ENCODE measurements at regions not wholly inside any gene's neighbourhood (a gene's known extent, or its start where the extent isn't known, plus 50 kb on each side); places are given as distances from the start of the nearest gene placed in this dataset.

- peak in 1 of 2 donors; percentile 2 for DNase-seq
- Mint-ChIP-seq H3K27ac (no peak overlapping the region), H3K4me3 (no peak overlapping the region), H3K4me1 (ENCODE audit: low read depth) (peaks cover 6% of the 10 kb centered on the region), H3K9me3 (no peaks in the 10 kb centered on the region), H3K36me3 (ENCODE audit: insufficient read depth in 2 of 2) (no peaks in the 10 kb centered on the region), H3K27me3 (ENCODE audit: low read depth) (peaks cover 6% of the 10 kb centered on the region)
- peak; percentile 50 to 51 for ATAC-seq (replicated peaks in 1 of 2)
Measured at GRCh38 chr1:55816456-55817426, 601.6 kb upstream of the USP24 start.

- no peak for ATAC-seq (replicated peaks in 1 of 2)
- H3K27me3 Mint-ChIP-seq (ENCODE audit: low read depth): peaks cover 6% of the 10 kb centered on the region
- H3K9me3 Mint-ChIP-seq: no peaks in the 10 kb centered on the region
- no peak for DNase-seq
- H3K4me3 Mint-ChIP-seq: no peak overlapping the region
- peaks cover 6% of the 10 kb centered on the region for H3K4me1 Mint-ChIP-seq (ENCODE audit: low read depth)
- no peaks in the 10 kb centered on the region for H3K36me3 Mint-ChIP-seq (ENCODE audit: insufficient read depth in 2 of 2)
- H3K27ac Mint-ChIP-seq: no peak overlapping the region
Measured at GRCh38 chr1:55815745-55816455, 600.7 kb upstream of the USP24 start.

DNA sequence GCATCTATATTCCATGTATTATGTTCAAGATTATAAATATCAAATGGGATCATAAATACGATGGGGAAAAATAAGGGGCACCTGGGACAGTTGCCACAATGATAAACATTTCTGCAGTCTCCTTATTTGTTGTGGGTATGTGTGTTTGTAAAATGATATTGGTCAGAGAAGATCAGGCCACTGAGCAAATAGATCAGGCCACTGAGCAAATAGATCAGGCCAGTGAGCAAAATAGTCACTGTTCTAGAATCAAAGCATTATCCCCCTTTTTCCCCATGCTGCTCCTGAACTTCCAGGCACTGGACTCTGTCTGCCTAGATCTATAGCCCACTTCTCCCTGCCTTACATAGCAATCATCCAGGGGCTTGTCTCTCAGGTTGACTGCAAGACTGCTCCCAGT is 599.8 kb upstream of the USP24 start:
- ATAC-seq (replicated peaks in 1 of 2) (no peak), DNase-seq (no peak)
- H3K4me1 Mint-ChIP-seq (ENCODE audit: low read depth): peaks cover 6% of the 10 kb centered on the region

GRCh38 chr1:55813618-55814017 is 598.5 kb upstream of the USP24 start:
- Mint-ChIP-seq H3K27me3 (ENCODE audit: low read depth) (peaks cover 6% of the 10 kb centered on the region), H3K27ac (no peak overlapping the region), H3K4me3 (no peak overlapping the region), H3K4me1 (ENCODE audit: low read depth) (peaks cover 6% of the 10 kb centered on the region), H3K36me3 (ENCODE audit: insufficient read depth in 2 of 2) (no peaks in the 10 kb centered on the region), H3K9me3 (no peaks in the 10 kb centered on the region)
- DNase-seq: no peak
- ATAC-seq (replicated peaks in 1 of 2): no peak

More for the DNA sequence above, 599.8 kb upstream of the USP24 start:
- H3K9me3 Mint-ChIP-seq: no peaks in the 10 kb centered on the region
- H3K27me3 Mint-ChIP-seq (ENCODE audit: low read depth): peaks cover 6% of the 10 kb centered on the region
- H3K4me3 Mint-ChIP-seq: no peak overlapping the region
- no peaks in the 10 kb centered on the region for H3K36me3 Mint-ChIP-seq (ENCODE audit: insufficient read depth in 2 of 2)
- H3K27ac Mint-ChIP-seq: no peak overlapping the region

GRCh38 chr1:55812281-55812680 is 597.1 kb upstream of the USP24 start:
- DNase-seq (no peak), ATAC-seq (replicated peaks in 1 of 2) (no peak)
- H3K4me1 Mint-ChIP-seq (ENCODE audit: low read depth): peaks cover 6% of the 10 kb centered on the region
- peaks cover 0 to 3% of the 10 kb centered on the region in 2 donors for H3K9me3 Mint-ChIP-seq
- no peak overlapping the region for H3K27ac Mint-ChIP-seq
- peaks cover 6% of the 10 kb centered on the region for H3K27me3 Mint-ChIP-seq (ENCODE audit: low read depth)
- H3K36me3 Mint-ChIP-seq (ENCODE audit: insufficient read depth in 2 of 2): no peaks in the 10 kb centered on the region
- no peak overlapping the region for H3K4me3 Mint-ChIP-seq

GRCh38 chr1:55808263-55808662 is 593.1 kb upstream of the USP24 start:
- Mint-ChIP-seq H3K4me1 (ENCODE audit: low read depth) (no peaks in the 10 kb centered on the region), H3K9me3 (peaks cover 0 to 11% of the 10 kb centered on the region in 2 donors), H3K4me3 (no peak overlapping the region), H3K27me3 (ENCODE audit: low read depth) (peaks cover 10% of the 10 kb centered on the region), H3K36me3 (ENCODE audit: insufficient read depth in 2 of 2) (peaks cover 0 to 3% of the 10 kb centered on the region in 2 donors), H3K27ac (no peak overlapping the region)
- no peak for ATAC-seq (replicated peaks in 1 of 2)
- no peak for DNase-seq

GRCh38 chr1:55803429-55803828 is 588.3 kb upstream of the USP24 start:
- no peak for DNase-seq
- Mint-ChIP-seq H3K36me3 (ENCODE audit: insufficient read depth in 2 of 2) (peaks cover 0 to 3% of the 10 kb centered on the region in 2 donors), H3K4me3 (no peak overlapping the region), H3K4me1 (ENCODE audit: low read depth) (no peaks in the 10 kb centered on the region), H3K27ac (no peak overlapping the region), H3K27me3 (ENCODE audit: low read depth) (peaks cover 10% of the 10 kb centered on the region), H3K9me3 (peaks cover 2 to 11% of the 10 kb centered on the region in 2 donors)
- no peak for ATAC-seq (replicated peaks in 1 of 2)

GRCh38 chr1:55801481-55801880 is 586.3 kb upstream of the USP24 start:
- Mint-ChIP-seq H3K36me3 (ENCODE audit: insufficient read depth in 2 of 2) (peaks cover 0 to 3% of the 10 kb centered on the region in 2 donors), H3K9me3 (peaks cover 4 to 10% of the 10 kb centered on the region in 2 donors), H3K27me3 (ENCODE audit: low read depth) (peaks cover 10% of the 10 kb centered on the region), H3K4me1 (ENCODE audit: low read depth) (no peaks in the 10 kb centered on the region), H3K27ac (no peak overlapping the region), H3K4me3 (no peak overlapping the region)
- no peak for DNase-seq
- no peak for ATAC-seq (replicated peaks in 1 of 2)

- Mint-ChIP-seq H3K27me3 (ENCODE audit: low read depth) (peaks cover 2% of the 10 kb centered on the region), H3K36me3 (ENCODE audit: insufficient read depth in 2 of 2) (peaks cover 0 to 2% of the 10 kb centered on the region in 2 donors), H3K4me1 (ENCODE audit: low read depth) (no peaks in the 10 kb centered on the region), H3K27ac (no peak overlapping the region), H3K9me3 (peaks cover 4% of the 10 kb centered on the region in 2 donors), H3K4me3 (no peak overlapping the region)
- ATAC-seq (replicated peaks in 1 of 2) (no peak), DNase-seq (no peak)
Measured at GRCh38 chr1:55800503-55800902, 585.3 kb upstream of the USP24 start.

GRCh38 chr1:55793856-55794255 is 578.7 kb upstream of the USP24 start:
- Mint-ChIP-seq H3K27ac (no peak overlapping the region), H3K36me3 (ENCODE audit: insufficient read depth in 2 of 2) (no peaks in the 10 kb centered on the region), H3K4me3 (no peak overlapping the region), H3K27me3 (ENCODE audit: low read depth) (no peaks in the 10 kb centered on the region), H3K4me1 (ENCODE audit: low read depth) (no peaks in the 10 kb centered on the region), H3K9me3 (peaks cover 2 to 6% of the 10 kb centered on the region in 2 donors)
- DNase-seq (no peak), ATAC-seq (replicated peaks in 1 of 2) (no peak)

GRCh38 chr1:55792870-55793269 is 577.7 kb upstream of the USP24 start:
- Mint-ChIP-seq H3K9me3 (peaks cover 0 to 5% of the 10 kb centered on the region in 2 donors), H3K27me3 (ENCODE audit: low read depth) (no peaks in the 10 kb centered on the region), H3K36me3 (ENCODE audit: insufficient read depth in 2 of 2) (no peaks in the 10 kb centered on the region), H3K4me3 (no peak overlapping the region), H3K27ac (no peak overlapping the region), H3K4me1 (ENCODE audit: low read depth) (no peaks in the 10 kb centered on the region)
- DNase-seq (no peak), ATAC-seq (replicated peaks in 1 of 2) (no peak)

DNA sequence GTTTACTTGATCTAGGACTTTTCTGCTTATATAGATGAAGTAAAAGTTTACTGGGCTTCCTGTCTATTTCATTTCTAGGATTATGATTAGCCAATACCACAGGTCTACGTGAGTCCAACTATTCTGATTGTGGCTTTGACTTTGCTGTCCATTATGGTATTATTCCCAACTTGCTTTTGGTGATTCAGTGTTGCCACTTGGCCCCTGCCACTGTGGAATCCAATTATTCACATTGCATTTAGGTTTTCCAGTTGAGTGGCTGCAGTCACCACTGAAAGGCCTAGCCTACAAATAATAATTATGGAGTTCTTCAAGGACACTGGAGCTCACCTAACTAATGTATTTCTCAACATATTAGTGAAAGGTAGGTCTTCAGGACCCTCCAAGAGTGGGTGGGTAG is 574.3 kb upstream of the USP24 start:
- Mint-ChIP-seq H3K27ac (no peak overlapping the region), H3K27me3 (ENCODE audit: low read depth) (no peaks in the 10 kb centered on the region), H3K36me3 (ENCODE audit: insufficient read depth in 2 of 2) (no peaks in the 10 kb centered on the region), H3K9me3 (peaks cover 0 to 6% of the 10 kb centered on the region in 2 donors), H3K4me1 (ENCODE audit: low read depth) (no peaks in the 10 kb centered on the region), H3K4me3 (no peak overlapping the region)
- no peak for ATAC-seq (replicated peaks in 1 of 2)
- no peak for DNase-seq

GRCh38 chr1:55786396-55786795 is 571.2 kb upstream of the USP24 start:
- Mint-ChIP-seq H3K4me1 (ENCODE audit: low read depth) (no peaks in the 10 kb centered on the region), H3K4me3 (no peak overlapping the region), H3K27me3 (ENCODE audit: low read depth) (no peaks in the 10 kb centered on the region), H3K9me3 (peaks cover 0 to 8% of the 10 kb centered on the region in 2 donors), H3K36me3 (ENCODE audit: insufficient read depth in 2 of 2) (no peaks in the 10 kb centered on the region), H3K27ac (no peak overlapping the region)
- no peak for ATAC-seq (replicated peaks in 1 of 2)
- DNase-seq: no peak

All from activated T-cell treated with anti-CD3 and anti-CD28 coated beads, Interleukin-2, amount 50 U/mL, for 72 hours (primary cell).